ENCODE measurements at regions not wholly inside any gene's neighbourhood (a gene's known extent, or its start where the extent isn't known, plus 50 kb on each side); places are given as distances from the start of the nearest gene placed in this dataset.

GRCh38 chr6:19052219-19052618 lies 665.1 kb downstream of the RNF144B start (continued):
- TF ChIP-seq, protein P1, sequence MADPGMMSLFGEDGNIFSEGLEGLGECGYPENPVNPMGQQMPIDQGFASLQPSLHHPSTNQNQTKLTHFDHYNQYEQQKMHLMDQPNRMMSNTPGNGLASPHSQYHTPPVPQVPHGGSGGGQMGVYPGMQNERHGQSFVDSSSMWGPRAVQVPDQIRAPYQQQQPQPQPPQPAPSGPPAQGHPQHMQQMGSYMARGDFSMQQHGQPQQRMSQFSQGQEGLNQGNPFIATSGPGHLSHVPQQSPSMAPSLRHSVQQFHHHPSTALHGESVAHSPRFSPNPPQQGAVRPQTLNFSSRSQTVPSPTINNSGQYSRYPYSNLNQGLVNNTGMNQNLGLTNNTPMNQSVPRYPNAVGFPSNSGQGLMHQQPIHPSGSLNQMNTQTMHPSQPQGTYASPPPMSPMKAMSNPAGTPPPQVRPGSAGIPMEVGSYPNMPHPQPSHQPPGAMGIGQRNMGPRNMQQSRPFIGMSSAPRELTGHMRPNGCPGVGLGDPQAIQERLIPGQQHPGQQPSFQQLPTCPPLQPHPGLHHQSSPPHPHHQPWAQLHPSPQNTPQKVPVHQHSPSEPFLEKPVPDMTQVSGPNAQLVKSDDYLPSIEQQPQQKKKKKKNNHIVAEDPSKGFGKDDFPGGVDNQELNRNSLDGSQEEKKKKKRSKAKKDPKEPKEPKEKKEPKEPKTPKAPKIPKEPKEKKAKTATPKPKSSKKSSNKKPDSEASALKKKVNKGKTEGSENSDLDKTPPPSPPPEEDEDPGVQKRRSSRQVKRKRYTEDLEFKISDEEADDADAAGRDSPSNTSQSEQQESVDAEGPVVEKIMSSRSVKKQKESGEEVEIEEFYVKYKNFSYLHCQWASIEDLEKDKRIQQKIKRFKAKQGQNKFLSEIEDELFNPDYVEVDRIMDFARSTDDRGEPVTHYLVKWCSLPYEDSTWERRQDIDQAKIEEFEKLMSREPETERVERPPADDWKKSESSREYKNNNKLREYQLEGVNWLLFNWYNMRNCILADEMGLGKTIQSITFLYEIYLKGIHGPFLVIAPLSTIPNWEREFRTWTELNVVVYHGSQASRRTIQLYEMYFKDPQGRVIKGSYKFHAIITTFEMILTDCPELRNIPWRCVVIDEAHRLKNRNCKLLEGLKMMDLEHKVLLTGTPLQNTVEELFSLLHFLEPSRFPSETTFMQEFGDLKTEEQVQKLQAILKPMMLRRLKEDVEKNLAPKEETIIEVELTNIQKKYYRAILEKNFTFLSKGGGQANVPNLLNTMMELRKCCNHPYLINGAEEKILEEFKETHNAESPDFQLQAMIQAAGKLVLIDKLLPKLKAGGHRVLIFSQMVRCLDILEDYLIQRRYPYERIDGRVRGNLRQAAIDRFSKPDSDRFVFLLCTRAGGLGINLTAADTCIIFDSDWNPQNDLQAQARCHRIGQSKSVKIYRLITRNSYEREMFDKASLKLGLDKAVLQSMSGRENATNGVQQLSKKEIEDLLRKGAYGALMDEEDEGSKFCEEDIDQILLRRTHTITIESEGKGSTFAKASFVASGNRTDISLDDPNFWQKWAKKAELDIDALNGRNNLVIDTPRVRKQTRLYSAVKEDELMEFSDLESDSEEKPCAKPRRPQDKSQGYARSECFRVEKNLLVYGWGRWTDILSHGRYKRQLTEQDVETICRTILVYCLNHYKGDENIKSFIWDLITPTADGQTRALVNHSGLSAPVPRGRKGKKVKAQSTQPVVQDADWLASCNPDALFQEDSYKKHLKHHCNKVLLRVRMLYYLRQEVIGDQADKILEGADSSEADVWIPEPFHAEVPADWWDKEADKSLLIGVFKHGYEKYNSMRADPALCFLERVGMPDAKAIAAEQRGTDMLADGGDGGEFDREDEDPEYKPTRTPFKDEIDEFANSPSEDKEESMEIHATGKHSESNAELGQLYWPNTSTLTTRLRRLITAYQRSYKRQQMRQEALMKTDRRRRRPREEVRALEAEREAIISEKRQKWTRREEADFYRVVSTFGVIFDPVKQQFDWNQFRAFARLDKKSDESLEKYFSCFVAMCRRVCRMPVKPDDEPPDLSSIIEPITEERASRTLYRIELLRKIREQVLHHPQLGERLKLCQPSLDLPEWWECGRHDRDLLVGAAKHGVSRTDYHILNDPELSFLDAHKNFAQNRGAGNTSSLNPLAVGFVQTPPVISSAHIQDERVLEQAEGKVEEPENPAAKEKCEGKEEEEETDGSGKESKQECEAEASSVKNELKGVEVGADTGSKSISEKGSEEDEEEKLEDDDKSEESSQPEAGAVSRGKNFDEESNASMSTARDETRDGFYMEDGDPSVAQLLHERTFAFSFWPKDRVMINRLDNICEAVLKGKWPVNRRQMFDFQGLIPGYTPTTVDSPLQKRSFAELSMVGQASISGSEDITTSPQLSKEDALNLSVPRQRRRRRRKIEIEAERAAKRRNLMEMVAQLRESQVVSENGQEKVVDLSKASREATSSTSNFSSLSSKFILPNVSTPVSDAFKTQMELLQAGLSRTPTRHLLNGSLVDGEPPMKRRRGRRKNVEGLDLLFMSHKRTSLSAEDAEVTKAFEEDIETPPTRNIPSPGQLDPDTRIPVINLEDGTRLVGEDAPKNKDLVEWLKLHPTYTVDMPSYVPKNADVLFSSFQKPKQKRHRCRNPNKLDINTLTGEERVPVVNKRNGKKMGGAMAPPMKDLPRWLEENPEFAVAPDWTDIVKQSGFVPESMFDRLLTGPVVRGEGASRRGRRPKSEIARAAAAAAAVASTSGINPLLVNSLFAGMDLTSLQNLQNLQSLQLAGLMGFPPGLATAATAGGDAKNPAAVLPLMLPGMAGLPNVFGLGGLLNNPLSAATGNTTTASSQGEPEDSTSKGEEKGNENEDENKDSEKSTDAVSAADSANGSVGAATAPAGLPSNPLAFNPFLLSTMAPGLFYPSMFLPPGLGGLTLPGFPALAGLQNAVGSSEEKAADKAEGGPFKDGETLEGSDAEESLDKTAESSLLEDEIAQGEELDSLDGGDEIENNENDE (IDR thresholded peaks at IDR 0.05; ENCODE audit: insufficient replicate concordance, low read length) = no peak
- TF ChIP-seq CREB1 (IDR thresholded peaks at IDR 0.05) (no peak), CBX8 (IDR thresholded peaks at IDR 0.05; ENCODE audit: borderline replicate concordance, low read depth, low read length) (no peak), KDM5A (IDR thresholded peaks at IDR 0.05; ENCODE audit: low read length) (no peak), TCF12 (IDR thresholded peaks at IDR 0.05; ENCODE audit: low read depth, low read length) (no peak)

Data from H1 (cell line).